ENCODE measurements at regions not wholly inside any gene's neighbourhood (a gene's known extent, or its start where the extent isn't known, plus 50 kb on each side); places are given as distances from the start of the nearest gene placed in this dataset.

- no peaks in the 10 kb centered on the region for H3K9me3 ChIP-seq (ENCODE audit: control insufficient read depth in 1 of 2, insufficient read depth in 1 of 2, low read depth in 1 of 2, low read length in 2 of 2)
- ATAC-seq, result no peak
- 0 out of 4 replicates have a peak, but pooled peaks cover 0 to 4% of the 10 kb centered on the region in 2 experiments for H3K4me1 ChIP-seq (ENCODE audit: control insufficient read depth in 1 of 2, insufficient read depth in 2 of 2, low read length in 2 of 2)
- no peaks in the 10 kb centered on the region for H4K20me1 ChIP-seq (ENCODE audit: insufficient read depth)
- POLR2A ChIA-PET, result no interaction called here
- TF ChIP-seq CBX3 (IDR thresholded peaks at IDR 0.05; ENCODE audit: low read depth), result no peak
- TF ChIP-seq MAX (IDR thresholded peaks at IDR 0.05), result no peak
- no peak for TF ChIP-seq FOSL1 (IDR thresholded peaks at IDR 0.05; ENCODE audit: low read depth)
- TF ChIP-seq, protein P1, sequence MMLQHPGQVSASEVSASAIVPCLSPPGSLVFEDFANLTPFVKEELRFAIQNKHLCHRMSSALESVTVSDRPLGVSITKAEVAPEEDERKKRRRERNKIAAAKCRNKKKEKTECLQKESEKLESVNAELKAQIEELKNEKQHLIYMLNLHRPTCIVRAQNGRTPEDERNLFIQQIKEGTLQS (IDR thresholded peaks at IDR 0.05), result no peak
- TF ChIP-seq TCF7L2 (IDR thresholded peaks at IDR 0.05; ENCODE audit: borderline replicate concordance, extremely low read depth, insufficient read depth, insufficient read length), result no peak
- TF ChIP-seq, protein P2, sequence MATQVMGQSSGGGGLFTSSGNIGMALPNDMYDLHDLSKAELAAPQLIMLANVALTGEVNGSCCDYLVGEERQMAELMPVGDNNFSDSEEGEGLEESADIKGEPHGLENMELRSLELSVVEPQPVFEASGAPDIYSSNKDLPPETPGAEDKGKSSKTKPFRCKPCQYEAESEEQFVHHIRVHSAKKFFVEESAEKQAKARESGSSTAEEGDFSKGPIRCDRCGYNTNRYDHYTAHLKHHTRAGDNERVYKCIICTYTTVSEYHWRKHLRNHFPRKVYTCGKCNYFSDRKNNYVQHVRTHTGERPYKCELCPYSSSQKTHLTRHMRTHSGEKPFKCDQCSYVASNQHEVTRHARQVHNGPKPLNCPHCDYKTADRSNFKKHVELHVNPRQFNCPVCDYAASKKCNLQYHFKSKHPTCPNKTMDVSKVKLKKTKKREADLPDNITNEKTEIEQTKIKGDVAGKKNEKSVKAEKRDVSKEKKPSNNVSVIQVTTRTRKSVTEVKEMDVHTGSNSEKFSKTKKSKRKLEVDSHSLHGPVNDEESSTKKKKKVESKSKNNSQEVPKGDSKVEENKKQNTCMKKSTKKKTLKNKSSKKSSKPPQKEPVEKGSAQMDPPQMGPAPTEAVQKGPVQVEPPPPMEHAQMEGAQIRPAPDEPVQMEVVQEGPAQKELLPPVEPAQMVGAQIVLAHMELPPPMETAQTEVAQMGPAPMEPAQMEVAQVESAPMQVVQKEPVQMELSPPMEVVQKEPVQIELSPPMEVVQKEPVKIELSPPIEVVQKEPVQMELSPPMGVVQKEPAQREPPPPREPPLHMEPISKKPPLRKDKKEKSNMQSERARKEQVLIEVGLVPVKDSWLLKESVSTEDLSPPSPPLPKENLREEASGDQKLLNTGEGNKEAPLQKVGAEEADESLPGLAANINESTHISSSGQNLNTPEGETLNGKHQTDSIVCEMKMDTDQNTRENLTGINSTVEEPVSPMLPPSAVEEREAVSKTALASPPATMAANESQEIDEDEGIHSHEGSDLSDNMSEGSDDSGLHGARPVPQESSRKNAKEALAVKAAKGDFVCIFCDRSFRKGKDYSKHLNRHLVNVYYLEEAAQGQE (IDR thresholded peaks at IDR 0.05; ENCODE audit: low read depth), result no peak
- no peak overlapping the region for H3K4me3 ChIP-seq (replicated peaks in 1 of 2; ENCODE audit: low read depth in 1 of 2, low read length in 2 of 2)
- H3K36me3 ChIP-seq (ENCODE audit: control insufficient read depth in 1 of 2, insufficient read depth in 2 of 2, low read length in 2 of 2), result no peaks in the 10 kb centered on the region
- RAD21 ChIA-PET (ENCODE audit: low non-redundant PET in 1 of 2, low total read pairs in 2 of 2, uncharacterized antibody in 2 of 2, unreplicated experiment in 2 of 2), result no interaction called here
- no peak overlapping the region for H2AFZ ChIP-seq (ENCODE audit: low read depth, low read length, poor library complexity, severe bottlenecking)
- no peak overlapping the region for H3K4me2 ChIP-seq (ENCODE audit: low read length)
- H3K79me2 ChIP-seq (ENCODE audit: insufficient read depth, low read length), result no peaks in the 10 kb centered on the region
- BruUV-seq (replicated peaks), result no TSS peak
- no peak overlapping the region for H3K27ac ChIP-seq (ENCODE audit: low read depth, low read length)
- no peaks in the 10 kb centered on the region for H3K27me3 ChIP-seq (ENCODE audit: insufficient read depth, low read length)
- H3K9me2 ChIP-seq (ENCODE audit: insufficient read depth), result no peaks in the 10 kb centered on the region
- no peak overlapping the region for H3K9ac ChIP-seq (ENCODE audit: low read length)
- DNase-seq (ENCODE audit: low read depth, low spot score), result no peak
- CTCF ChIA-PET, result no interaction called here
- intact Hi-C loops (cut with micrococcal nuclease), result no loop called here
These were observed 78.5 kb downstream of the OAT start for GRCh38 chr10:124340033-124340760.
